HG02943 (cell line): ENCODE measurements at regions not wholly inside any gene's neighbourhood (a gene's known extent, or its start where the extent isn't known, plus 50 kb on each side); places are given as distances from the start of the nearest gene placed in this dataset.
"Not testable (repeated sequence)": the region's sequence is repeated elsewhere in the genome, so short reads cannot be mapped to it uniquely, and the experiment has no call there.

Experiments
- ATAC-seq: cut with Tn5 transposase; IDR thresholded peaks from one replicate; pipeline ENCODE4 v1.9.1; 2021; ENCODE audit warnings: mild to moderate bottlenecking, low read depth, moderate library complexity; ENCODE audit not compliant: unreplicated experiment

DNA sequence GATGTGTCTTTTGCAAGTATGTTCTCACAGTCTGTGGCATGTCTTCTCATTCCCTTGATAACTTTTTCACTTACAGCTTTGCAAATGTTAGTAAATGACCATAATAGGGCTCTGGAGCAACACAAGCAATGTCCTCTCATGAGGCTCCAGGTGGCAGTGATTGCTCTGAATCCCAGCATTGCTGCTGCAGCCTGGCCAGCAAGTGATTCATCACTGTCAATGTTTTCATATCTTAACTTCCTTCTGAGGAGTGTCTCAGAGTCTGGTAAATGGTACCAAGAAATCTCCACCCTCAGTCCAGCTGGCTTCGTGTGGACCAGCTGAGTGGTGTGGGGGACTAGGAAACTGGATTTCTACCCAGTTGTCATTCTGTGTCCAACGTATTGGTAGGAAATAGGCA lies 139.6 kb downstream of the MYLK4 start:
- ATAC-seq, result no peak

DNA sequence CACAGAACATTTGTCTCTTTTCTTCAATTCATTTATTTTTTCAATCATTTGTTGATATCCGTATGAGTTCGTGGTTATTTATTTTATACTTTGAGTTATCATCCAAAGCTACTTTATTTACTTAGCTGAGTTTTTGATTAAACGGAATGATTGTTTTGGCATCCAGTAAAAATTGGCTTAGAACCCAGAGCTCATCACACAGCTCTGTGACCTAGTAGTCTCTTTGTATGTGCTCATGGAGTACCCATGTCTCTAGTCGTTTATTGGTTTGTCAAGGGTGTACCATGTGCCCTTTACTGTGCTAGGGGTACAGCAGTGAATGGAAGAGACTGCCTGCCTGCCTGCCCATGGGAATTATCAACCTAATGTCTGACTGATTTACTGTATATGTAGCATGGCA lies 142.2 kb downstream of the MYLK4 start:
- ATAC-seq, result no peak

DNA sequence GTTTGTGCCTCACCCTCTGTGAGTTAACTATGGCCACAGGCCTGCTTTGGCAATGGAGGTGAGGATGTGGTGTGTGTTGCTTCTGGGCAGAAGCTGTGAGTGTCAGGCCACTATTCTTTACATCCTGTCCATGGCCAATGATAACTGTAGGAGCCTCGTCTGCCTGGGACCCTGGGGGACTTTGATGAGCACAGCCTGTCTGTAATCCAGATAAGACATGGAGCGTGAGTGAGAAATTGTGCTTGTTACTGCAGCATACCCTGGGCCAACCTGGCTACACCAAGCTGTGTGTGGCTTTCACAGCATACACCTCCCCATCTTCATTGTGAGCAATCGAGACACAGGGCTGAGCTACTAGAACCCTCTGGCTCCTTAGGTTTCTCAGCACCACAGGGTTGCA lies 150.4 kb downstream of the MYLK4 start:
- no peak for ATAC-seq

DNA sequence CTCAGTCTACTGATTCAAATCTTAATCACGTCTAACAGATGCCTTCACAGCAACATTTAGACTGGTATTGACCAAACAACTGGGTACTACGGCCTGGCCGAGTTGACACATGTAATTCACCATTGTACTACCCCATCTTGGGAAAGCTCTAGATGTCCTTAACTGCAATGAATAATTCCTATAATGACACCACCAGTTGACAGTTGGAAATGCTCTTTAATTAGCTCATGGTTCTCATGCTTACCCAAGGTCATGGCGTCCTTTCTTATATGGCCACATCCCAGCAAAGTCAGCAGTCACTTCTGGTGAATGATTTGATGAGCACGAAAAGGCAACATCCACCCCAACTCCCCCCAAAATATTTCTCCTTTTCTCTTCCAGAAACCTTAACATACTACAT lies 150.9 kb downstream of the MYLK4 start:
- no peak for ATAC-seq

DNA sequence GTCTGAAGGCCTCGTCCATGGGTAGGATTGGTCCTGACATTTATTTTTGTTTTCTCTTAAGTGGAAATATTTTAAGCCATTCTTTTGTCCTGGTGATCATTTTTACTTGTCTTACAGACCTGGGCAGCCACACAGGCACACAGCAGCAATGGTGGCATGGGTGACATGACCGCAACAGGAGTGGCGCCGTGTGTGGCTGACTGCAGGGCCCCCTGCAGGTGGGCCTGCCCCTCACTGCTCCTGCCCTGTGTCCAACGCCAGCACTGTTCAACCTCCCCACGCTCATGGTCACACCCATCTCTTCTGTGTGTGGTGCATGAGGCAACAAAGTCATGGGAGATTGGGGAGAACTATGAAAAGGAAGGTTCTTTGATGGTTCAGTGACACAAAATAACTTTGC lies 151.9 kb downstream of the MYLK4 start:
- no peak for ATAC-seq

- no peak for ATAC-seq
Observed at GRCh38 chr6:2597991-2598390, 152.7 kb downstream of the MYLK4 start.

- not testable (repeated sequence) for ATAC-seq
Observed at GRCh38 chr6:2597457-2597856, 153.3 kb downstream of the MYLK4 start.

DNA sequence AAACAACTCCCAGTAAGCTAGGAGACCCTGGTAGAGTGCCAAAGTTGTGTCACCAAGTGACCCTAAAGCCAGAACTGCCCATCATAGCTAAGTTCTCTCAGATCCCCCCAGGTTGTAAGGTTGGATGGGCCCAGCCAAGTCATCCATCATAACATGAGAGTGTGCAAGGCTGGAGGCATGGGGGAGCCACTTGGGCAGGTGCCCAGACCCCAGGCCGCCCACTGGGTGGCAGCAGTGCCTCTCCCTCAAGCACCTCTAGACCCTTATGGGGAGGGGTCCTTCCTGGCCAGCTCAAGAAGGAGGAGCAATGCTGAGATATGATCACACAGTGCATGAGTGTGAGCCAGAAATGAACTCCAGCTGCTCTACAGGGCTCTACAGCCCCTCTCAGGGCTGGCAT lies 154.5 kb downstream of the MYLK4 start:
- ATAC-seq, result no peak

GRCh38 chr6:2594868-2595267 lies 155.9 kb downstream of the MYLK4 start:
- ATAC-seq, result no peak

DNA sequence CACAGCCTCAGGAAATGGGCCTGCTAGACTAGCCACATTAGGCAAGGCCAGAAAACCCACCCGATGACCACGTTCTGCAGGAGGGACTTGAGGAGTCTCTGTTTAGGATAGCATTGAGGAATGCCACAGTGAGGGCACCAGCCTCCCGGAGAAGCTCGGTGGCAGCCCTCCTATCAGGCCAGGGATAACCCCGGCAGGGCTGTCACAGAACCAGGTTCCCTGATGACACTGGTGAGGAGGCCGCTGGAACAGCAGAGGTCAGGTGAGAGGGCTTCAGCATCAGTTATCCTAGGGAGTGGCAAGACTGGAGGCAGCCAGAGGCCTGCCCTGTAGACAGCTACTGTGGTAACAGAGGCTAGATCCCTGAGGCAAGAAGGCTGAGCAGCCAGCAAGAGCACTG lies 157.6 kb downstream of the MYLK4 start:
- ATAC-seq, result no peak

DNA sequence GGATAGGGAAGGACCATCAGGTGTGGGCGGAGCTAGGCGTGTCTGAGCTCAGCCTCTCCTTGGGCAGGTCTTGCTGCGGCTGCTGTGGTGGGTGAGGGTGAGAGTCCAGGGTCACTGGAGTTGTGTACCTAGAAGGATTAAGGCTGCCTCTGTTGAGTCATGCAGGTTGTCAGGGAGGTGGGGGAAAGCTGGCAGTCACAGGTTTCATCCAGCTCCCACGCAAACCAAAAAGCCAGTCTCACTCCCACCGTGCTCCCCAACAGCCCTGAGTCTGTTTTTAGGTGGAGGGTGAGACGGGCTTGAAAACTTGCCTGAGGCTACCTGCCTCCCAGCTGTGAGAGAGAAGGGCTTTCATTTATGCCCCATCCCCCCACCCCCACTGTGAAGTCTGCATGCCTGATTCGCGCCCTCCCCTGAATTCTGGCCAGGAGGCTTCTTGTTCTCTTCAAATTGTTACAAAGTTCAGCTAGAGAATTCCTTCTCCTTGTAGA lies 161.5 kb downstream of the MYLK4 start:
- ATAC-seq, result no peak

DNA sequence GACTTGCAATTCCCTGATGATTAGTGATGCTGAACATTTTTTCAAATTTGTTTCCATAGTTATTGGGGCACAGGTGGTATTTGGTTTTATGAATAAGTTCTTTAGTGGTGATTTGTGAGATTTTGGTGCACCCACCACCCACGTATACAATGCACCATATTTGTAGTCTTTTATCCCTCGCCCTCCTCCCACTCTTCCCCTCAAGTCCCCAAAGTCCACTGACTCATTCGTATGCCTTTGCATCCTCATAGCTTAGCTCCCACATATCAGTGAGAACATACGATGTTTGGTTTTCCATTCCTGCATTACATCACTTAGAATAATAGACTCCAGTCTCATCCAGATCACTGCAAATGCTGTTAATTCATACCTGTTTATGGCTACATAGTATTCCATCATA lies 167.3 kb downstream of the MYLK4 start:
- no peak for ATAC-seq

DNA sequence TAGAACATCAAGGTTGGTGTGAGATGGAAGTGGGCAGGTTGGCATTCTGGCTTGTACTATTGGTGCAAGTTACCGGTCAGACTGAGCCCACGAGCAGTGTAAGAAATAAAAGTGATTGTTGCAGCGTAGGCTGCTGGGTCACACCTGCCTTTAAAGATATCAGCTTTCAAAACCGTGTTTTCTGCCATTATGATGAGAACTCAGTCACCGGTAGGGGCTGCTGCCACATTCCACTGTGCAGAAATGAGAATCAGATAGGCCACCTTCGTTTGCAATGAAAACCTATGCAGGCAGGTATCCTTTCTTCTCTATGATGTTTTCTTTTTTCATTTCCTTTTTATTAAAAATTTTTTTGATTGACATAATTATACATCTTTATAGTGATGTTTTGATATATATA lies 168.5 kb downstream of the MYLK4 start:
- ATAC-seq, result no peak

DNA sequence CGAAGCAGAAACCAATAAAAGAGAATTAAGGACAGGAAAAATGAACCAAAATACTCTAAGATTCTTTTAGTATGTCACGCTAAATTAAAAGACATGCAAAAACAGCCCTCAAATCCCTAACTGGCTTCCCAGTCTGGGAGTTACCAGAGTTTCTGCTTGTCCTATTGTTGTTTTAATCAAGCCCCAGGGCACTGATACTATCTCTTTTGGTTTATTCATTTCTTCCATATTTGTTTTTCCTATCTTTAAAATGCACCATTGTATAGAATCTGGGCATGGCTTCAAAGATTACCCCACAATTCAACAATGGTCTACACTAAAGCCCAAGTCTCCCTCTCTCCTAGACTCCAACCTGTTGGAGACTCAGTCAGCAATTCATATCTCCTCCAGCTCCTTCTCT lies 169.1 kb downstream of the MYLK4 start:
- no peak for ATAC-seq

- no peak for ATAC-seq
Observed at GRCh38 chr6:2581011-2581410, 169.7 kb downstream of the MYLK4 start.

DNA sequence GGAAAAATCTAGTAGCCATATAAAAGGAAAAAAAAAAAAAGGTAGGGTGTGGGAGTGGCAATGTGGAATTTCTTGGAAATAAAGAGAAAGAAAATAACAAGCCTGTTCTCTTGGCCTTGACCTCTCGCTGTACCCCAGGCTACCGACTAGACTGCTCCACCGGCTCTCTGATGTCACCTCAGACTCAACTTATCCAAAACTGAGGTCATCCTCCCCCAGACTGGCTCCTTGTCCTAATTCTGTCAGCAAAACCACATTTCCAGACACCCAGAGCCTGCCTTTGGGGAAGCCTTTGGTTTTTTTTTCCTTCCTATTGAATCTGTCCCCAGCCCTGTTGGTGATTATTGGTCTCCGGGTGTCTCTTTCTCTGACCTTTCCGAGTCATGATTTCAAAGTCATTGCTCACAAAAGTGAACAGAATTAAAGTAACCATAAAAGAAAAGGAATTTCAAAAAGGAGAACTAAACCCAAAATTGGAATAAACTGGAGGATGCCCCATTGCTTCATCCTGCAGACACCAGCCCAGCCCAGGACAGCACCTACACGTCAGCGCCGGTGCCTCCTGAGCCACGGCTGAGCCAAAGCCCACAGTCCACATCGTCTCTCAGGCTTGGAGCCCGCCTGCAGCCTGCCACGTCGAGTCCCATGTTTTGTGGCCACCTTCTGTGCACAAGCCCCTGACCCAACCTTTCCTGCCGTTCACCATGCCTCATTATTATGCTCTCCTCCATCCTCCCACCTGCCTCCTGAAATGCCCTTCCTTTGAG lies 170.7 kb downstream of the MYLK4 start:
- ATAC-seq, result no peak

DNA sequence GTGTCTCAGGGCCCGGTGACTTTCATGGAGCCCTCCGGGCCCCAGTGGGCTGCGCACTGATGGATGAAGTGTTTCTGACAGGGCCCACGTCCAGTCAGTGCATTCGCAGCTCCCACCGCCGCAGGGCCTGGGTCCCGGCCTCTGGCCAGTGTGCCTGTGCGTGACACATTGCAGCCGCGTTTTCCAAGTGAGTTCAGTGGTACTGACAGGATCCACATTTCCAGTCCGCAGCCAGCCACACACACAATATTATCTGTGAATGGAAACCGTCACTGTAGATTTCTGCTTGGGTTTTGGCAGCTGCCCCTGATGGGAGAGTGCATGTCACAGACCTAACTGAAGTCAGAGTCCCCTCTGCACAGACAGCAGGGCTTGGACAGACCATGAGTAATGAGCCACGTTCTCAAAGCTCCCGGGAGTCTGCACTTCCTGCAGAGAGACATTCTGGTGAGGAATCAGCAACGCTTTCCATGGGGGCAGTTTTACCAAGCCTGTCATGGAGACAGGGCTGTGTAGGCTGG lies 171.4 kb downstream of the MYLK4 start:
- no peak for ATAC-seq

DNA sequence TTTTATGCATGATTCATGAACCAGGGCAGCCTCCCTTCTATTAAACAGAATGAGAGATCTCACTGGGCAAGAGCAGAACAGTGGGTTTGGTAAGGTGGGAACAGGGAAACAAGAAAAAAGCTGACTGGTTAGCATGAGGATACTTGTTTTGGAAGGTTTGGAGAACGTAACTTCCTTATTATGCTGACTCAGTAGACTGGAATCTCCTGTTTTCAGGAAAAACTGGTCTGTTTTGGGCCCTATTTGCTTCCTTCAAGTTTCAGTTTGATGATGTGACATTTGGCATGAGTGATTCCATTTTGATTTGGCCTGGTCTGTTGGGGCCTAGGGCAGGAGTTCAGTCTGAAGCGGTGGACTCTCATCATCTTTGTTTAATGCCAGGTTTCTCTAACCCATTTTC lies 172.0 kb downstream of the MYLK4 start:
- no peak for ATAC-seq

DNA sequence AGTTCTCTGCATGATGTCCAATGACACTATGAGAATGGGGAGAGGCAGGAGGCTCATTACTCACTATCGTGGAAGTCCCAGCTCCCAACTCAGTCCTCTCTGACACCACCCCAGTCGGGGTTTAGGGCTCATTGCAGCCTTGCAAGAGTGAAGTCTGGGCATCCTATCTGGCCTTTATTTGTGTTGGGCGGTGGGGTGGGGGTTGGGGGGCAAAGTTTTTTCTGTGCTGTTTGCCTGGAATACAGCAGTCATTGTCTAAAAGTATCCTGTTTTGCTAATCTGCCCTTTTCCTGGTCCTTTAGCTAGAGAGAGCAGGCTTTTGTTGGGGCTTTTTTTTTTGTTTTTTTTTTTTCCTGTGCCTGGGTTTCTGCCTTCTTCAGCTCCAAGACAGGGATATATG lies 174.2 kb downstream of the MYLK4 start:
- no peak for ATAC-seq

DNA sequence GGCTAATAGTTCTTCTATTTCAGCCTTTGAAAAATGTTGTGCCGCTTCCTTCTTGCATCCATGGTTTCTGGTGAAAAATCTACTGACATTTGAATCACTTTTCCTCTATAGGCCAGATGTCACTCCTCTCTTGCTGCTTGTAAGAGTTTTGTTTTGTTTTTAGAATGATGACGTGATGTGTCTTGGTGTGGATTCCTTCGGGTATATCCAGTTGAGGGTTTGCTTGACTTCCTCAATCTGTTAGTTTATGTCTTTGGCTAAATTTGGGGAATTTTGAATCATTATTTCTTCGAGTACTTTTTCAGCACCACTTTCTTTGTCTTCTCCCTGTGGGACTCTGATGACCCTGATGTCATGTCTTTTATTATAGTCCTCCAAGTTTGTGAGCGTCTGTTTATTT lies 175.5 kb downstream of the MYLK4 start:
- no peak for ATAC-seq

DNA sequence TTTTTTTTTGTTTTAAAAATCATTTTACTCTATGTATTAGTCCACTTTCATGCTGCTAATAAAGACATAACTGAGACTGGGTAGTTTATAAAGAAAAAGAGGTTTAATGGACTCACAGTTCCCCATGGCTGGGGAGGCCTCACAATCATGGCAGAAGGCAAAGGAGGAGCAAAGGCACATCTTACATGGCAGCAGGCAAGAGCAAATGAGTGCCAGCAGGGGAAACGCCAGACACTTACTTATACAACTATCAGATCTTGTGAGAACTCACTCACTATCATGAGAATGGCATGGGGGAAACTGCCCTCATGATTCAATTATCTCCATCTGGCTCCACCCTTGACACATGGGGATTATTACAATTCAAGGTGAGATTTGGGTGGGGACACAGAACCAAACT lies 181.3 kb downstream of the MYLK4 start:
- ATAC-seq, result not testable (repeated sequence)

- no peak for ATAC-seq
Observed at GRCh38 chr6:2566048-2566447, 184.7 kb downstream of the MYLK4 start.
